Memory B cell (primary cell): ENCODE measurements at regions not wholly inside any gene's neighbourhood (a gene's known extent, or its start where the extent isn't known, plus 50 kb on each side); places are given as distances from the start of the nearest gene placed in this dataset.

Source experiments
- ATAC-seq: fragments of 150-1000 bp; cut with Tn5 transposase; 2 replicates; pipeline ENCODE4 v1.10.0; 2021; ENCODE audit warnings: low read depth, mild to moderate bottlenecking, moderate library complexity
- DNase-seq, 2 donors: peaks; one replicate each; pipeline ENCODE4 v3.0.0; 2022; ENCODE audit warnings: low spot score in 2 of 2
- H3K27ac Mint-ChIP-seq: one replicate; pipeline ENCODE4 v1.8.0; 2022; ENCODE audit warnings: mild to moderate bottlenecking, moderate library complexity, mixed read lengths
- H3K27me3 Mint-ChIP-seq: one replicate; pipeline ENCODE4 v1.8.0; 2022; ENCODE audit warnings: mixed read lengths
- H3K36me3 Mint-ChIP-seq: one replicate; pipeline ENCODE4 v1.8.0; 2022; ENCODE audit warnings: mild to moderate bottlenecking, mixed read lengths
- H3K4me1 Mint-ChIP-seq: one replicate; pipeline ENCODE4 v1.8.0; 2022; ENCODE audit warnings: mixed read lengths
- H3K4me3 Mint-ChIP-seq: one replicate; pipeline ENCODE4 v1.8.0; 2022; ENCODE audit warnings: mild to moderate bottlenecking, moderate library complexity, mixed read lengths
- H3K9me3 Mint-ChIP-seq: one replicate; pipeline ENCODE4 v1.8.0; 2022; ENCODE audit warnings: mixed read lengths

DNA sequence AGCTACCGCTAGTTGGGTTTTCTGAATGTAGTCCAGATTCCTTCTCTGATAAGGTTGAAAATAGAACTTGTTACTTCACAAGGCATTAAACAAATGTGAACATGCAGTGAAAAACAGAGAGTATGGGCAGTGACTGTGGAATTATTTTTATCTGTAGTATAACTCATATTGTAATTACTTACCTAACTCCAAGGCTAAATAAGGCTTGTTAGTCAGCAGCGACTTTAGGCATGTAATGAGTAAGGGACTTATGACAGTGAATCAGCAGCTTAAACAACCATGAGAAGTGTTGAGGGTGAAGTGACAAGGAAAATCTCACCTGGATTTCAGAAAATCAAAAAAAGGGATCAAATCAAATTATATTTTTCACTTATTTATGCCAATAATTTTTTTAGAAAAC is 1719.5 kb upstream of the MIR17HG start:
- peaks cover 2% of the 10 kb centered on the region for H3K9me3 Mint-ChIP-seq
- no peaks in the 10 kb centered on the region for H3K36me3 Mint-ChIP-seq
- H3K27ac Mint-ChIP-seq: no peak overlapping the region
- no peak for ATAC-seq
- no peak overlapping the region for H3K4me3 Mint-ChIP-seq
- no peak for DNase-seq
- H3K4me1 Mint-ChIP-seq: no peaks in the 10 kb centered on the region
- no peaks in the 10 kb centered on the region for H3K27me3 Mint-ChIP-seq

- Mint-ChIP-seq H3K27me3 (no peaks in the 10 kb centered on the region), H3K36me3 (no peaks in the 10 kb centered on the region), H3K27ac (no peak overlapping the region), H3K4me3 (no peak overlapping the region), H3K9me3 (peaks cover 2% of the 10 kb centered on the region), H3K4me1 (no peaks in the 10 kb centered on the region)
- no peak for ATAC-seq
- DNase-seq: no peak
Observed at GRCh38 chr13:89628567-89628966, 1718.9 kb upstream of the MIR17HG start.

GRCh38 chr13:89650226-89650625 is 1697.3 kb upstream of the MIR17HG start:
- H3K4me1 Mint-ChIP-seq: no peaks in the 10 kb centered on the region
- H3K27ac Mint-ChIP-seq: no peak overlapping the region
- H3K9me3 Mint-ChIP-seq: peaks cover 13% of the 10 kb centered on the region
- no peaks in the 10 kb centered on the region for H3K36me3 Mint-ChIP-seq
- no peak for DNase-seq
- no peaks in the 10 kb centered on the region for H3K27me3 Mint-ChIP-seq
- H3K4me3 Mint-ChIP-seq: no peak overlapping the region
- ATAC-seq: no peak

DNA sequence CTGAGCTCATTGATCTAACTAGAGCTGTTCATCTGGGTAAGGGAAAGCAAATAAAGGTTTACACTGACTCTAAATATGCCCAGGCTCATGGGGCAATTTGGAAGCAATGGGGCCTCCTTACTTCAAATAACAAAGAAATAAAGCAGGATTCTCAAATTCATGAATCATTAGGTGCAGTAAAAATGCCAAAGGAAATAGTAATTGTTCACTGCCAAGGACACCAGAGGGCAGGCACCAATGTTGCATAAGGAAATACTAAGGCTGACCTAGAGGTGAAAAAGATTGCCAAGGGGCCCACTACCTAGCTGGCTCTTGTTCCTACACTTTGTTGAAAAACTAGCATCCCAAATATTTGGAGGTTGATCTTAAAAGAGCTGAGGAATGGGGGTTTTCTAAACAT is 1686.7 kb upstream of the MIR17HG start:
- Mint-ChIP-seq H3K4me3 (no peak overlapping the region), H3K9me3 (peaks cover 4% of the 10 kb centered on the region), H3K4me1 (no peaks in the 10 kb centered on the region), H3K27ac (no peak overlapping the region), H3K36me3 (no peaks in the 10 kb centered on the region), H3K27me3 (no peaks in the 10 kb centered on the region)
- ATAC-seq (no peak), DNase-seq (no peak)

DNA sequence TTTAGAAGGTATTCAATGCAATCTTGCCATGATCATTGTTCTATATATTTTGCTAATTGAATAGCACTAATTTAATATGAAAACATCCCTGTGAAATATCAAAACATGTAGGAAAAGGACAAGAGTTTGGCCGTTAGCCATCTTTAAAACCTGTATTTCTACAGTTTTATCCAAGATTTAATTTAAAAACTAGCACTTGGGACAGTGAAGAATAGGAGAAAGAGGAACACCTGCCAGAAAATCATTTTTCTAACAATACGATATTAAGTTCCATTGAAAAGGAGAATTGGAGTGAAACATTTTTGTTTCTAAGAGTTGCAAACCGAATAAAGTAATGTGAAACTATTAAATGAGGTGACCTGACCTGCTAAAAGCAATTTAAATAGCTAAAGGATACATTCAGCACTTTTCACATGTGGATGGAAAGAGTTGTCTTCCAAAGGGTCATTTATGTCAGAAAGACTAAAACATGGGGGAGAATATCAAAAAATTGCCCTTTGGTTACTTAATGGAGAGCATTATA is 1673.6 kb upstream of the MIR17HG start:
- Mint-ChIP-seq H3K9me3 (peaks cover 2% of the 10 kb centered on the region), H3K27me3 (no peaks in the 10 kb centered on the region), H3K4me1 (no peaks in the 10 kb centered on the region), H3K36me3 (no peaks in the 10 kb centered on the region), H3K27ac (no peak overlapping the region), H3K4me3 (no peak overlapping the region)
- no peak for DNase-seq
- no peak for ATAC-seq

DNA sequence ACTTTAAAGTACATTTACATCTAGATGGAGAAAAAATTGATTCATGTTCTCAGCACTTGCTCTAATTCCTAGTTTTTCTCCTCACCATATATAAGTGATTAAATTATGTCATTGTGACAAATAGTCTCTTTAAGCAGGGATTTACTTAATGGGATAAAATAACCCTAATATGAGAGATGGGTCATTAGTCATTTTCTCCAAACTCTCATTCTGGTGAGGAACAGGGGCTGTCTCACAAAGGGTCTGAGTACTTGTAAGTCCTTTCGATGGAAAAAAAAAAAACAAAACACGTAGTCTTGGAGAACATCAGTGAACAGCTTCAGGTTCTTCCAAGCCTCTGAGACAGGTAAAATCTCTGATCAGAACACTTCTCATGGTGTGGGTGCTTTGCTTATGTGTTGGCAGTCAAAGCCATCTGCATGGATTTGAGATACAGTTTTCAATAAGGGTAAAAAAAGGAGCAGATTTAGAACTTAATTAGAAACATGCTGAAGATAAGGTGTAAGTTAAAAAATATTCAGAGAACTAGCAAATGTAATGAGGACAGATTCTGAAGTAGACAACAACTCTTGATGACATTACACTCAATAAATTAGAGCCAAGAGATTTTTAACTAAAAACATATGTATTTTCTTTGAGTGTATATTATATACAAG is 1668.9 kb upstream of the MIR17HG start:
- Mint-ChIP-seq H3K27me3 (no peaks in the 10 kb centered on the region), H3K36me3 (no peaks in the 10 kb centered on the region), H3K9me3 (peaks cover 5% of the 10 kb centered on the region), H3K4me1 (no peaks in the 10 kb centered on the region), H3K4me3 (no peak overlapping the region), H3K27ac (no peak overlapping the region)
- no peak for DNase-seq
- no peak for ATAC-seq

- ATAC-seq (no peak), DNase-seq (no peak)
- H3K4me3 Mint-ChIP-seq: no peak overlapping the region
- H3K36me3 Mint-ChIP-seq: no peaks in the 10 kb centered on the region
- peaks cover 4% of the 10 kb centered on the region for H3K9me3 Mint-ChIP-seq
- no peaks in the 10 kb centered on the region for H3K27me3 Mint-ChIP-seq
- H3K27ac Mint-ChIP-seq: no peak overlapping the region
- H3K4me1 Mint-ChIP-seq: no peaks in the 10 kb centered on the region
Observed at GRCh38 chr13:89684896-89685295, 1662.6 kb upstream of the MIR17HG start.

DNA sequence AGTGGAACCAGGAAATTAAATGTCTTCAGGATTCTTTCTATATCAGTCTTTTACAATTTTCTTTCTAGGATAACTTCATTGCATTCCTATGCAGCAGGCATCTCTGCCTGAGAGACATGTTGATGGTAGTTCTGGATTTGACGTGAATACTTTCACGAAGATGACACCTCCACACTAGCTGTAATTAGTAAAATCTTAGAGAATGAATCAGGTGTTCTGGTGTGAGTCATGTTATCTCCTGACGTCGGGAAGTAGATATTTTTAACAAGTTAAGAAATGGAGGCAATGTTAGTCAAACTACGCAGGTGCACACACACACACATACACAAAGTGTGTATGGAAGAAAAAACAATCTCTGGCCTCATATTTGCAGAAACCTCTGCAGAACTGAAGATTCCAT is 1661.3 kb upstream of the MIR17HG start:
- H3K36me3 Mint-ChIP-seq: no peaks in the 10 kb centered on the region

DNA sequence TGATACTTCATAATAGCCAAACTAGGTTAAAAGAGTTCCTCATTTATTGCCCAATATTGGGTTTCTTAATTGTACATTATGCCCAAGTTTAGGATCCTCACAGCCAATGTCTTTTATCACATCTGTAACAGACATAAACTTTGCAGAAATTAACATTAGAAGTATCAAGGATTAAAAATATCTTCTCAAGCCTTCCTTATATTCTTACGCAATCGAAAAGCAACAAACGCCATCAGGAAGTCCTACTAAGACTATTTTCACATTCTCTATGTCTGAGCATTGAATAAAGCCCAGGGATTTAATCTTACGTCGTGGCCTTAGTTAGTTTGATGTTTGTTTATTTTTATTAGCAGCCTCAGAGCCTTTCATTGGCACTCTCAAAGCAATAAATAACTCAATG is 1660.4 kb upstream of the MIR17HG start:
- no peak for DNase-seq
- no peak for ATAC-seq
- peaks cover 10% of the 10 kb centered on the region for H3K9me3 Mint-ChIP-seq

More for the DNA sequence above, 1661.3 kb upstream of the MIR17HG start:
- Mint-ChIP-seq H3K27me3 (no peaks in the 10 kb centered on the region), H3K4me3 (no peak overlapping the region), H3K9me3 (peaks cover 8% of the 10 kb centered on the region), H3K27ac (no peak overlapping the region), H3K4me1 (no peaks in the 10 kb centered on the region)
- DNase-seq: no peak
- ATAC-seq: no peak

DNA sequence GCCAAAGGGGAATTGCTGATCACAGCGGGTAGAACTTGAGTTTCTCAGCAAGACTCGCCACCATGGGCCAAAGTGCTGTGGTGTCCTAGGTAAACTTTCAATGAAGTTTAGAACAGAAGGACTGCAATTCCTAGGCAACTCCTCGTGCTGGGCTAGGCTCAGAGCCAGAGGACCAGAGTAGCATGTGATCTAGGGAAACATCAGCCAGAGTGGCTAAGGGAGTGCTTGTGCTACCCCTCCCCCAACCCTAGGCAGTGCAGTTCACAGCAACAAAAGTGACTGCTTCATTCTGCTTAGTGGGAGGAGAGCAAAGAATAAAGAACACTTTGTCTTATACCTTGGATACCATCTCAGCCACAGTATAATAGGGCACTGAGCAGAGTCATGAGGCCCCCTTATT is 1658.6 kb upstream of the MIR17HG start:
- Mint-ChIP-seq H3K4me1 (no peaks in the 10 kb centered on the region), H3K27ac (no peak overlapping the region), H3K4me3 (no peak overlapping the region), H3K27me3 (no peaks in the 10 kb centered on the region), H3K36me3 (no peaks in the 10 kb centered on the region), H3K9me3 (peaks cover 10% of the 10 kb centered on the region)
- DNase-seq: no peak
- no peak for ATAC-seq

More for the DNA sequence above, 1660.4 kb upstream of the MIR17HG start:
- Mint-ChIP-seq H3K36me3 (no peaks in the 10 kb centered on the region), H3K27ac (no peak overlapping the region), H3K4me3 (no peak overlapping the region), H3K27me3 (no peaks in the 10 kb centered on the region), H3K4me1 (no peaks in the 10 kb centered on the region)

DNA sequence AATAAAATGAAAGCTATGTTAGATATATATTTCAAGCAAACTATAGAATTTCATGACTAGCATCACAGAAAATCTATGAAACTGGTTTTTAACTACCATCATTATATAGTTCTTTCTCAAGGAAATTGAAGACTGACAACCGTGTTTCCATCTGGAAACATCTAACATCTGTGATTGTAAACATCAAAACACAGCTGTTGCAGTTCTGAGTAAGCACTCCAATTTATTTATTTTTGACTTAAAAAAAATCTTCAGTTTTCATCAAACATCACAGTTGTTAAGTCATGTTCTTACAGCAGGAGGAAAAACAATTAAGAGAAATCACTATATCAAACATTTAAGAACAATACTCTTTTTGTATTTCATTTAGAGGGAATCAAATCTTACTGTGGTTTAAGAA is 1653.0 kb upstream of the MIR17HG start:
- ATAC-seq: no peak

GRCh38 chr13:89695343-89696257 is 1651.9 kb upstream of the MIR17HG start:
- Mint-ChIP-seq H3K27ac (no peak overlapping the region), H3K4me1 (no peaks in the 10 kb centered on the region), H3K4me3 (no peak overlapping the region), H3K27me3 (no peaks in the 10 kb centered on the region), H3K9me3 (peaks cover 6% of the 10 kb centered on the region), H3K36me3 (no peaks in the 10 kb centered on the region)
- no peak for ATAC-seq
- DNase-seq: no peak

More for the DNA sequence above, 1653.0 kb upstream of the MIR17HG start:
- H3K27ac Mint-ChIP-seq: no peak overlapping the region
- no peaks in the 10 kb centered on the region for H3K27me3 Mint-ChIP-seq
- H3K9me3 Mint-ChIP-seq: peaks cover 7% of the 10 kb centered on the region
- no peak for DNase-seq
- no peaks in the 10 kb centered on the region for H3K4me1 Mint-ChIP-seq
- H3K36me3 Mint-ChIP-seq: no peaks in the 10 kb centered on the region
- H3K4me3 Mint-ChIP-seq: no peak overlapping the region

DNA sequence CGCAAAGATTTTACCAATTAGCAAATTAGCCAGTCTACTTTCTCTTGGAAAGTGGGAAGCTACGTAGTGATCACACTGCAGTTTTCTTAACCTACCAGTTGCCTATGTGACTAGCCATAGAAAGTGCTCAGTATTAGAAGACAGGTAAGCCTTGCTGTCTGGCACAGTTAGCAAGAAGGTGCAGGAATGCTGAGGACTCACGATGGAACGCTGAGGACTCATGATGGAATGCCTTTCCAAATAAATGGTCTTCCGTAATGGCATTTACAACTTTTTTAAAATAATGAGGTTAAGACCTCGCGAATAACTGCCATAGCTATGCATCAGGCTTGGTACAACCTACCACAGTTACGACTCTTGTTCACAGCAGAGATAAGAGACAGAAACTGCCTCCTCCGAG is 1645.6 kb upstream of the MIR17HG start:
- no peaks in the 10 kb centered on the region for H3K27me3 Mint-ChIP-seq
- no peak overlapping the region for H3K4me3 Mint-ChIP-seq
- no peak overlapping the region for H3K27ac Mint-ChIP-seq
- no peaks in the 10 kb centered on the region for H3K36me3 Mint-ChIP-seq
- DNase-seq (no peak), ATAC-seq (no peak)
- peaks cover 8% of the 10 kb centered on the region for H3K9me3 Mint-ChIP-seq
- no peaks in the 10 kb centered on the region for H3K4me1 Mint-ChIP-seq

DNA sequence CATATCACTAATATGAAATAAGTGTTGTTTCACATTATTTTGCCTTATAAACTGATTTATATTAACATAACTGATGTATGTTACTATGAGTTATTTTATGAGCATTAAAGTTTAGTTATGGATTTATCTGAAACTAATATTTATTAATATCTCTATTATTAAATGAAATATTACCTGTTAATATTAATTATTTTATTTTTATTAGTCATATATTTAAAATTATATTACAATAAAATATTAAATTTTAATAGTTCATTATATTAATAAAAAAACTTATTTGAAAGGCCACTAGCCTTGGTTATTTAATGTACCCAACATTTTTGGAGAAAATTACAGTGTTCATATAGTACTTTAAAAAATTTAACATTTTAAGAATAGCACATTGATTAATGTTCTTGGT is 1643.4 kb upstream of the MIR17HG start:
- ATAC-seq (no peak), DNase-seq (no peak)
- Mint-ChIP-seq H3K36me3 (no peaks in the 10 kb centered on the region), H3K9me3 (peaks cover 10% of the 10 kb centered on the region), H3K4me1 (no peaks in the 10 kb centered on the region), H3K27me3 (no peaks in the 10 kb centered on the region), H3K4me3 (no peak overlapping the region), H3K27ac (no peak overlapping the region)
